ENCODE measurements at regions not wholly inside any gene's neighbourhood (a gene's known extent, or its start where the extent isn't known, plus 50 kb on each side); places are given as distances from the start of the nearest gene placed in this dataset.

GRCh38 chr22:49699928-49700498, 127.7 kb downstream of the BRD1 start:
- H3K4me1 ChIP-seq (ENCODE audit: insufficient read depth, low read length) = no peaks in the 10 kb centered on the region
- ChIA-PET CTCF (ENCODE audit: low intra/inter-chr PET ratio, low total read pairs) (no interaction called here), POLR2A (no interaction called here)
- H3K36me3 ChIP-seq (replicated peaks in 1 of 2; ENCODE audit: control insufficient read depth in 1 of 2, insufficient read depth in 2 of 2, low read length in 2 of 2) = no peaks in the 10 kb centered on the region
- H3K9me3 ChIP-seq (ENCODE audit: low read length) = peaks cover 19% of the 10 kb centered on the region
- no peak overlapping the region for H3K9ac ChIP-seq (ENCODE audit: insufficient read depth, low read depth, low read length)
- no peaks in the 10 kb centered on the region for H3K79me2 ChIP-seq (ENCODE audit: insufficient read depth, low read length)
- H3K27me3 ChIP-seq (ENCODE audit: control insufficient read depth in 1 of 2, insufficient read depth in 2 of 2, low read length in 2 of 2) = peaks cover 5 to 47% of the 10 kb centered on the region in 2 experiments; a peak in 4 of 5 replicates
- H3K4me3 ChIP-seq (replicated peaks in 1 of 3; ENCODE audit: insufficient read depth in 1 of 3, low read depth in 2 of 3, low read length in 3 of 3) = no peak overlapping the region
- H3K27ac ChIP-seq (ENCODE audit: extremely low read length, insufficient read depth, low read length) = no peak overlapping the region
- DNase-seq (ENCODE audit: low spot score) (no peak), FAIRE-seq (no peak), ATAC-seq (no peak)
- intact Hi-C loops (cut with micrococcal nuclease; ENCODE audit: unreplicated experiment) (no loop called here), in situ Hi-C loops (cut with HindIII; ENCODE audit: extremely low pct_ligation_motif_present, low pct_unique_long_range_greater_than_20kb) (no loop called here)
- 13% methylated on average over 4 of the region's 12 CpGs for WGBS (ENCODE audit: low lambda C conversion rate)
- H3K4me2 ChIP-seq (ENCODE audit: low read depth, low read length) = no peak overlapping the region
- H4K20me1 ChIP-seq (ENCODE audit: insufficient read depth, low read length) = no peaks in the 10 kb centered on the region
- no peak overlapping the region for H2AFZ ChIP-seq (ENCODE audit: low read length)
- no TSS peak for BruUV-seq (replicated peaks)
- TF ChIP-seq CREB3 (CRISPR knock-in tag; IDR thresholded peaks at IDR 0.05) (no peak), ZNF646 (CRISPR knock-in tag; IDR thresholded peaks at IDR 0.05) (no peak), ZNF10 (CRISPR knock-in tag; IDR thresholded peaks at IDR 0.05; ENCODE audit: borderline replicate concordance, low read depth) (no peak), ZNF121 (CRISPR knock-in tag; IDR thresholded peaks at IDR 0.05) (no peak), ZNF790 (CRISPR knock-in tag; IDR thresholded peaks at IDR 0.05; ENCODE audit: borderline replicate concordance) (no peak), TRIM24 (CRISPR knock-in tag; IDR thresholded peaks at IDR 0.05) (no peak), KLF12 (CRISPR knock-in tag; IDR thresholded peaks at IDR 0.05; ENCODE audit: borderline replicate concordance) (no peak), SMYD3 (CRISPR knock-in tag; IDR thresholded peaks at IDR 0.05) (no peak), KDM6A (CRISPR knock-in tag; IDR thresholded peaks at IDR 0.05; ENCODE audit: low read depth) (no peak), MED8 (CRISPR knock-in tag; IDR thresholded peaks at IDR 0.05; ENCODE audit: insufficient replicate concordance) (no peak), ZBTB21 (CRISPR knock-in tag; IDR thresholded peaks at IDR 0.05) (no peak), ZNF710 (CRISPR knock-in tag; IDR thresholded peaks at IDR 0.05; ENCODE audit: borderline replicate concordance) (no peak), ZNF280B (CRISPR knock-in tag; IDR thresholded peaks at IDR 0.05; ENCODE audit: borderline replicate concordance) (no peak), ZNF563 (CRISPR knock-in tag; IDR thresholded peaks at IDR 0.05) (no peak)

All from HepG2 (cell line).